ENCODE measurements at regions not wholly inside any gene's neighbourhood (a gene's known extent, or its start where the extent isn't known, plus 50 kb on each side); places are given as distances from the start of the nearest gene placed in this dataset. TPM values are rescaled to one million over a fixed set of nuclear protein-coding genes. Genes with fewer than 3 reads are reported as not detected.

Small RNAs in the stretch of these regions (small RNA-seq; reads per million reads assigned to genes)
- gene RN7SL216P: not detected
- not detected for gene RNA5SP125
- gene RNA5SP126: not detected

Data from K562 (cell line).